ENCODE measurements at regions not wholly inside any gene's neighbourhood (a gene's known extent, or its start where the extent isn't known, plus 50 kb on each side); places are given as distances from the start of the nearest gene placed in this dataset.
"Not testable (repeated sequence)": the region's sequence is repeated elsewhere in the genome, so short reads cannot be mapped to it uniquely, and the experiment has no call there.

GRCh38 chr7:4470246-4470645 is 211.8 kb upstream of the FOXK1 start:
- ChIA-PET POLR2A (no interaction called here), CTCF (interaction anchor here (1.1 kb wide), 1 partner anchor 9 kb away, joined by 5 read pairs; no protein-coding TSS in a partner anchor)
- no peak for TF ChIP-seq HDGF (IDR thresholded peaks at IDR 0.05; ENCODE audit: borderline replicate concordance)
- no peak for TF ChIP-seq TARDBP (IDR thresholded peaks at IDR 0.05)
- no peak for TF ChIP-seq FOXM1 (IDR thresholded peaks at IDR 0.05; ENCODE audit: borderline replicate concordance)
- no peak for TF ChIP-seq BHLHE40 (IDR thresholded peaks at IDR 0.05; ENCODE audit: borderline replicate concordance)
- TF ChIP-seq CTBP1 (IDR thresholded peaks at IDR 0.05; ENCODE audit: borderline replicate concordance) = no peak
- TF ChIP-seq FOXK2 (IDR thresholded peaks at IDR 0.05) = no peak
- no peak for TF ChIP-seq LEF1 (IDR thresholded peaks at IDR 0.05; ENCODE audit: borderline replicate concordance)
- TF ChIP-seq PKNOX1 (IDR thresholded peaks at IDR 0.05) = no peak
- no peak for TF ChIP-seq SP1 (IDR thresholded peaks at IDR 0.05)
- no peak for TF ChIP-seq L3MBTL2 (conservative IDR thresholded peaks at IDR 0.05)
- TF ChIP-seq FOXA1 (IDR thresholded peaks at IDR 0.05) = no peak
- TF ChIP-seq ZNF384 (IDR thresholded peaks at IDR 0.05) = no peak
- TF ChIP-seq ELF4 (IDR thresholded peaks at IDR 0.05) = no peak
- no peak for TF ChIP-seq SUZ12 (IDR thresholded peaks at IDR 0.05)
- TF ChIP-seq ARNT (IDR thresholded peaks at IDR 0.05) = no peak
- no peak for TF ChIP-seq NFRKB (IDR thresholded peaks at IDR 0.05)
- no peak for DNase-seq (ENCODE audit: extremely low spot score)

- CTCF ChIA-PET = no interaction called here
- no peak for DNase-seq (ENCODE audit: extremely low spot score)
- POLR2A ChIA-PET = no interaction called here
- TF ChIP-seq FOXK2 (IDR thresholded peaks at IDR 0.05) = no peak
- no peak for TF ChIP-seq ELF4 (IDR thresholded peaks at IDR 0.05)
- TF ChIP-seq LEF1 (IDR thresholded peaks at IDR 0.05; ENCODE audit: borderline replicate concordance) = no peak
These were observed 209.4 kb upstream of the FOXK1 start for GRCh38 chr7:4472728-4473127.

- TF ChIP-seq SP1 (IDR thresholded peaks at IDR 0.05) = no peak
- no peak for TF ChIP-seq L3MBTL2 (conservative IDR thresholded peaks at IDR 0.05)
- TF ChIP-seq NFRKB (IDR thresholded peaks at IDR 0.05) = no peak
- no peak for TF ChIP-seq LEF1 (IDR thresholded peaks at IDR 0.05; ENCODE audit: borderline replicate concordance)
- no peak for TF ChIP-seq FOXA1 (IDR thresholded peaks at IDR 0.05)
- no peak for TF ChIP-seq PKNOX1 (IDR thresholded peaks at IDR 0.05)
- TF ChIP-seq FOXK2 (IDR thresholded peaks at IDR 0.05) = no peak
- no peak for TF ChIP-seq ELF4 (IDR thresholded peaks at IDR 0.05)
- no peak for TF ChIP-seq TARDBP (IDR thresholded peaks at IDR 0.05)
- TF ChIP-seq SUZ12 (IDR thresholded peaks at IDR 0.05) = no peak
- no peak for TF ChIP-seq FOXM1 (IDR thresholded peaks at IDR 0.05; ENCODE audit: borderline replicate concordance)
- no peak for TF ChIP-seq CTBP1 (IDR thresholded peaks at IDR 0.05; ENCODE audit: borderline replicate concordance)
- POLR2A ChIA-PET = no interaction called here
- peak; percentile 73 for DNase-seq (ENCODE audit: extremely low spot score)
These were observed 202.6 kb upstream of the FOXK1 start for GRCh38 chr7:4479367-4480039.

GRCh38 chr7:4480131-4480530 is 202.0 kb upstream of the FOXK1 start:
- POLR2A ChIA-PET = not testable (repeated sequence)
- CTCF ChIA-PET = interaction anchor here (1.6 kb wide), 1 partner anchor 254 kb away, joined by 5 read pairs; no protein-coding TSS in a partner anchor

More at GRCh38 chr7:4479367-4480039, 202.6 kb upstream of the FOXK1 start:
- CTCF ChIA-PET = interaction anchor here (0.6 to 1.6 kb wide), 5 partner anchors 10 to 398 kb away, joined by 3 to 5 read pairs (median 4); no protein-coding TSS in a partner anchor

GRCh38 chr7:4483851-4484250 is 198.2 kb upstream of the FOXK1 start:
- POLR2A ChIA-PET = no interaction called here
- CTCF ChIA-PET = no interaction called here
- TF ChIP-seq BHLHE40 (IDR thresholded peaks at IDR 0.05; ENCODE audit: borderline replicate concordance) = no peak
- no peak for TF ChIP-seq FOXK2 (IDR thresholded peaks at IDR 0.05)
- no peak for TF ChIP-seq ARNT (IDR thresholded peaks at IDR 0.05)
- TF ChIP-seq CTBP1 (IDR thresholded peaks at IDR 0.05; ENCODE audit: borderline replicate concordance) = no peak
- TF ChIP-seq PKNOX1 (IDR thresholded peaks at IDR 0.05) = no peak
- TF ChIP-seq FOXA1 (IDR thresholded peaks at IDR 0.05) = no peak
- no peak for TF ChIP-seq SUZ12 (IDR thresholded peaks at IDR 0.05)
- TF ChIP-seq FOXM1 (IDR thresholded peaks at IDR 0.05; ENCODE audit: borderline replicate concordance) = no peak
- no peak for TF ChIP-seq ELF4 (IDR thresholded peaks at IDR 0.05)
- no peak for TF ChIP-seq LEF1 (IDR thresholded peaks at IDR 0.05; ENCODE audit: borderline replicate concordance)
- no peak for TF ChIP-seq ZNF384 (IDR thresholded peaks at IDR 0.05)
- no peak for TF ChIP-seq HDGF (IDR thresholded peaks at IDR 0.05; ENCODE audit: borderline replicate concordance)
- TF ChIP-seq TARDBP (IDR thresholded peaks at IDR 0.05) = no peak
- no peak for TF ChIP-seq L3MBTL2 (conservative IDR thresholded peaks at IDR 0.05)
- no peak for TF ChIP-seq SP1 (IDR thresholded peaks at IDR 0.05)
- no peak for TF ChIP-seq NFRKB (IDR thresholded peaks at IDR 0.05)
- no peak for DNase-seq (ENCODE audit: extremely low spot score)

More at GRCh38 chr7:4480131-4480530, 202.0 kb upstream of the FOXK1 start:
- not testable (repeated sequence) for DNase-seq (ENCODE audit: extremely low spot score)

GRCh38 chr7:4484545-4484944 is 197.6 kb upstream of the FOXK1 start:
- no peak for DNase-seq (ENCODE audit: extremely low spot score)
- CTCF ChIA-PET = no interaction called here
- POLR2A ChIA-PET = no interaction called here
- TF ChIP-seq BHLHE40 (IDR thresholded peaks at IDR 0.05; ENCODE audit: borderline replicate concordance) = no peak
- TF ChIP-seq TARDBP (IDR thresholded peaks at IDR 0.05) = no peak
- TF ChIP-seq FOXA1 (IDR thresholded peaks at IDR 0.05) = no peak
- TF ChIP-seq LEF1 (IDR thresholded peaks at IDR 0.05; ENCODE audit: borderline replicate concordance) = no peak
- no peak for TF ChIP-seq ZNF384 (IDR thresholded peaks at IDR 0.05)
- no peak for TF ChIP-seq SUZ12 (IDR thresholded peaks at IDR 0.05)
- no peak for TF ChIP-seq CTBP1 (IDR thresholded peaks at IDR 0.05; ENCODE audit: borderline replicate concordance)
- TF ChIP-seq L3MBTL2 (conservative IDR thresholded peaks at IDR 0.05) = no peak
- TF ChIP-seq PKNOX1 (IDR thresholded peaks at IDR 0.05) = no peak
- no peak for TF ChIP-seq FOXM1 (IDR thresholded peaks at IDR 0.05; ENCODE audit: borderline replicate concordance)
- no peak for TF ChIP-seq ARNT (IDR thresholded peaks at IDR 0.05)
- no peak for TF ChIP-seq FOXK2 (IDR thresholded peaks at IDR 0.05)
- no peak for TF ChIP-seq HDGF (IDR thresholded peaks at IDR 0.05; ENCODE audit: borderline replicate concordance)
- no peak for TF ChIP-seq NFRKB (IDR thresholded peaks at IDR 0.05)
- TF ChIP-seq SP1 (IDR thresholded peaks at IDR 0.05) = no peak
- no peak for TF ChIP-seq ELF4 (IDR thresholded peaks at IDR 0.05)

All from HEK293T (cell line).